Thoracic aorta (tissue), 2 donors: ENCODE measurements at regions not wholly inside any gene's neighbourhood (a gene's known extent, or its start where the extent isn't known, plus 50 kb on each side); places are given as distances from the start of the nearest gene placed in this dataset.
"Not testable (repeated sequence)": the region's sequence is repeated elsewhere in the genome, so short reads cannot be mapped to it uniquely, and the experiment has no call there.

Source experiments
- ATAC-seq: fragments of 150-250 bp; one replicate; pipeline ENCODE4 v1.8.0; 2017; ENCODE audit warnings: low read depth; ENCODE audit not compliant: insufficient number of reproducible peaks, low FRiP score
- DNase-seq: peaks from one replicate; pipeline ENCODE4 v3.0.0-alpha.2; 2020; ENCODE audit warnings: low spot score
- H3K27ac ChIP-seq, 2 donors: fragments of 200-600 bp; sonication (generic); 1 replicate in 1 of 2; 2 replicates in 1 of 2; pipeline ENCODE4 v1.5.1; 2016; ENCODE audit warnings: mild to moderate bottlenecking in 2 of 2, moderate library complexity in 2 of 2
- H3K27me3 ChIP-seq: fragments of 200-600 bp; sonication (generic); replicated peaks from 2 replicates; pipeline ENCODE4 v1.6.0; 2016; ENCODE audit warnings: mild to moderate bottlenecking; ENCODE audit not compliant: insufficient read depth
- H3K36me3 ChIP-seq: fragments of 200-600 bp; sonication (generic); one replicate; pipeline ENCODE4 v1.5.1; 2016
- H3K4me1 ChIP-seq, 2 donors: fragments of 200-600 bp; sonication (generic); 1 replicate in 1 of 2; 2 replicates in 1 of 2; pipeline versions ENCODE4 v1.5.1 to v1.6.0; 2016; ENCODE audit warnings: low read depth in 2 of 2, mild to moderate bottlenecking in 1 of 2; ENCODE audit not compliant: control insufficient read depth in 1 of 2
- H3K4me3 ChIP-seq: fragments of 200-600 bp; sonication (generic); 2 replicates; pipeline ENCODE4 v1.5.1; 2016; ENCODE audit warnings: mild to moderate bottlenecking
- H3K9me3 ChIP-seq: fragments of 200-600 bp; sonication (generic); 2 replicates; pipeline ENCODE4 v1.5.1; 2016
- CTCF ChIP-seq: fragments of 200-600 bp; sonication (generic); IDR thresholded peaks from one replicate; pipeline ENCODE4 v1.5.1; 2019; ENCODE audit warnings: antibody characterized with exemption

GRCh38 chr21:33146467-33146866, 76.5 kb downstream of the OLIG1 start:
- no peaks in the 10 kb centered on the region for H3K4me1 ChIP-seq
- ATAC-seq (no peak), DNase-seq (no peak)
- no peaks in the 10 kb centered on the region for H3K27me3 ChIP-seq
- no peak for TF ChIP-seq CTCF
- H3K4me3 ChIP-seq: no peak overlapping the region
- no peaks in the 10 kb centered on the region for H3K9me3 ChIP-seq
- H3K36me3 ChIP-seq: no peaks in the 10 kb centered on the region
- no peak overlapping the region for H3K27ac ChIP-seq

GRCh38 chr21:33149181-33149580, 79.2 kb downstream of the OLIG1 start:
- no peaks in the 10 kb centered on the region for H3K27me3 ChIP-seq
- no peaks in the 10 kb centered on the region for H3K9me3 ChIP-seq
- no peak overlapping the region for H3K27ac ChIP-seq
- no peak for TF ChIP-seq CTCF
- H3K4me3 ChIP-seq: no peak overlapping the region
- no peak for DNase-seq
- ATAC-seq: no peak
- H3K4me1 ChIP-seq: no peaks in the 10 kb centered on the region
- no peaks in the 10 kb centered on the region for H3K36me3 ChIP-seq

- DNase-seq, H3K9me3 ChIP-seq, ATAC-seq, H3K4me1 ChIP-seq, H3K27ac ChIP-seq, H3K4me3 ChIP-seq, H3K36me3 ChIP-seq, H3K27me3 ChIP-seq: not testable (repeated sequence)
Observed at GRCh38 chr21:33150968-33151367, 78.8 kb upstream of the IFNAR2 start.

- TF ChIP-seq CTCF: no peak
- no peak for DNase-seq
- ATAC-seq: no peak
- no peak overlapping the region for H3K4me3 ChIP-seq
- H3K9me3 ChIP-seq: no peaks in the 10 kb centered on the region
- H3K36me3 ChIP-seq: no peaks in the 10 kb centered on the region
- H3K27ac ChIP-seq: no peak overlapping the region
- no peaks in the 10 kb centered on the region for H3K4me1 ChIP-seq
- H3K27me3 ChIP-seq: no peaks in the 10 kb centered on the region
Observed at GRCh38 chr21:33151941-33152731, 77.6 kb upstream of the IFNAR2 start.

GRCh38 chr21:33152732-33153130, 77.0 kb upstream of the IFNAR2 start:
- Histone ChIP-seq H3K27me3 (no peaks in the 10 kb centered on the region), H3K4me1 (no peaks in the 10 kb centered on the region), H3K9me3 (no peaks in the 10 kb centered on the region), H3K27ac (no peak overlapping the region), H3K36me3 (no peaks in the 10 kb centered on the region), H3K4me3 (no peak overlapping the region)
- DNase-seq: no peak
- ATAC-seq: no peak
- TF ChIP-seq CTCF: no peak

GRCh38 chr21:33155005-33155404, 74.7 kb upstream of the IFNAR2 start:
- no peak overlapping the region for H3K4me3 ChIP-seq
- H3K4me1 ChIP-seq: no peaks in the 10 kb centered on the region
- TF ChIP-seq CTCF: no peak
- no peak for DNase-seq
- no peak overlapping the region for H3K27ac ChIP-seq
- no peaks in the 10 kb centered on the region for H3K36me3 ChIP-seq
- no peaks in the 10 kb centered on the region for H3K27me3 ChIP-seq
- peaks cover 5% of the 10 kb centered on the region for H3K9me3 ChIP-seq
- no peak for ATAC-seq
